Epithelial cell of proximal tubule (primary cell): ENCODE measurements at regions not wholly inside any gene's neighbourhood (a gene's known extent, or its start where the extent isn't known, plus 50 kb on each side); places are given as distances from the start of the nearest gene placed in this dataset.

Experiments
- DNase-seq: peaks from one replicate; pipeline ENCODE4 v3.0.0-alpha.2; 2011; ENCODE audit warnings: low read depth
- H3K4me3 ChIP-seq: 2 replicates; pipeline ENCODE4 v1.5.1; 2011; ENCODE audit warnings: low read depth, mild to moderate bottlenecking, low read length
- CTCF ChIP-seq: conservative IDR thresholded peaks from 2 replicates; pipeline ENCODE4 v1.5.1; 2012; ENCODE audit warnings: low read depth, mild to moderate bottlenecking, low read length

DNA sequence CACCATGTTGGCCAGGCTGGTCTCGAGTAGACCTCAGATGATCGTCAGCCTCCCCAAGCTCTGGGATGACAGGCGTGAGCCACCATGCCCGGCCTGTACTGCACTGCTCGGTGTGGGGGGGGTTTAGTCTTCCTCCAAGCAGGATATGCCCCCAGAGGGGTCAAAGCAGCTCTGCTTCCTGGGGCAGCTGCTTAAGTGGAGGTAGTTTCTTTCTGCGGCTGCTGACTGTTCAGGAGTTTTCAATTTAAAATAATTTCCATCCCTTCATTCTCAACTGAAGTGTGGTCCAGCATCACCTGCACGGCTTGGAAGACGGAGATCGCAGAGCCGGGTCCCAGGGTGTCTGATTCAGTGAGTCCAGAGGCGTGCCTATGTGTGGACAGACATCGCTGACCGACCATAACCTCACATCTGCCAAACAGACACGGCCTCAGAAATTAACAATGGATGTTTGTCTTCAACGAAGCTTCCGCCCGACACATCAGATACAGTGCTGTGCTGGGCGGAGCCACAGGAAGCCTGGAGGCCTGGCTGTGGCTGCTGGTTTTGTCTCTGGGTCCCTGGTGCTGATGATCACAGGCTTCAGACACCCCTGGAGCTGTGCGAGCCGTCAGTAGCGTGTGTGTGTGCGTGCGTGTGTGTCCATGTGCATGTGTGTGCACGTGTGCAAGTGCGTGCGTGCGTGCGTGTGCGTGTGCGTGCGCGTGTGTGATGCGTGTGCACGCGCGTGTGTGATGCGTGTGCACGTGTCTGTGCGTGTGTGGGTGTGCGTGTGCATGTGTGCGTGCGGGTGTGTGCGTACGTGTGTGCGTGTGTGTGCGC is 226.5 kb upstream of the PITRM1 start:
- H3K4me3 ChIP-seq: no peak overlapping the region
- TF ChIP-seq CTCF: no peak
- DNase-seq: no peak

- no peak for DNase-seq
- H3K4me3 ChIP-seq: no peak overlapping the region
- no peak for TF ChIP-seq CTCF
Observed at GRCh38 chr10:3397846-3398245, 225.3 kb upstream of the PITRM1 start.

GRCh38 chr10:3397231-3397630 is 224.6 kb upstream of the PITRM1 start:
- no peak for TF ChIP-seq CTCF
- DNase-seq: no peak

DNA sequence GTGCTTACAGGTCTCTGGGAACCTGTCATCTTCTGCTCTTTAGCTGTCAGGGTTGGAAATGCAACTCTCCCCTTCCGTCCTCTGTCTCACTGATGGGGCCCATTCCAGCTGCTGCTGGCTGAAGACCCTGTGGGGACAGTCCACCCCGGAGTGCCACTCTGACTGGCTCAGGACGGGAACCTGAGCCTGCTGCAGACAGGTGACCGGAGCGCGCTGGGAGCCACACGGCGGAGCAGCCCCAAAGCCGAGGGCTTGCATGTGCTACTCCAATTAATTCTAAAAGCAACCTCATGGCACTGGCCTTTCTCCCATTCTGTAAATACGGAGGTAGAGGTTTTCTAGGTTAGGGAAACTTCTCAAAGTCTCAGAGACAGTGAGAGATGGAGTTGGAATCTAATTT is 223.5 kb upstream of the PITRM1 start:
- DNase-seq: no peak
- no peak for TF ChIP-seq CTCF
- no peak overlapping the region for H3K4me3 ChIP-seq

More at GRCh38 chr10:3397231-3397630, 224.6 kb upstream of the PITRM1 start:
- no peak overlapping the region for H3K4me3 ChIP-seq

DNA sequence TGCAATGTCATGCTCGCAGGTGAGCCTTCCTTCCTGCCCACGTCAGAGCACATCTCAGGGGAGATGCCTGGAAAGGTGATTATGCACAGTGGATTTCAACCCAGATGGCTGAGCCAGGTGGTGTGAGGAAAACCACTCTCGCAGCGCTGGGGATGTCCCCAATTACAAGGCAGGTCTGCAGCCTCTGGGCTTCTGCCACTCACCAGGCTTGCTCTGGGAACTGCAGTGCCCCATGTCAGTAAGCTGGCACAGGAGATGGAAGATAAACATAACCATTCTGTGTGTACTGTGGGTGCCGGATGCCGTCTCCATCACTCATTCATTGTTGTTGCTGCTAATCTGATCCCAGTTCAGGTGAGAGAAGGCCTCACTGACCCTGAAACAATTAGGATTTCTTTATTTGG is 222.9 kb upstream of the PITRM1 start:
- TF ChIP-seq CTCF: no peak
- no peak overlapping the region for H3K4me3 ChIP-seq
- no peak for DNase-seq

DNA sequence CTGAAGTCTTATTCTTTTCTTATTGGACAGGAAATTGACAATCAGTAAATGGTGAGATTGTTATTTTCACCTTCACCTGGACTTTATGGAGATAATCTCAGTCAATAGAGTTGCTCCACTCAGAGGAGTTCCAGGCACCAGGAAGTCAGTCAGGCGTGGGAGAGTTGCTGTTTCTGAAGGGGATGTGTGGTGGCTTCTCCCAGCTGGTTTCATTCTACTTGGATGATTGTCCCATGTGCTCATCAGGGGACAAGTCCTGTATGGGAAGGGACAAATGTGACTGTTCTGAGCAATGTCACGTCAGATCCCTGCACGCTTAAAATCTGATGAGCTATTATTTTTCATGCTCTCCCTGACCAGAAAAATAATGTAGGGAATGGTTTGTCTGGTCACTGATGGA is 222.5 kb upstream of the PITRM1 start:
- H3K4me3 ChIP-seq: no peak overlapping the region
- no peak for TF ChIP-seq CTCF
- no peak for DNase-seq

- DNase-seq: no peak
- TF ChIP-seq CTCF: no peak
Observed at GRCh38 chr10:3393958-3394357, 221.4 kb upstream of the PITRM1 start.

More at GRCh38 chr10:3393958-3394357, 221.4 kb upstream of the PITRM1 start:
- H3K4me3 ChIP-seq: no peak overlapping the region
